K562 (cell line): ENCODE measurements at regions not wholly inside any gene's neighbourhood (a gene's known extent, or its start where the extent isn't known, plus 50 kb on each side); places are given as distances from the start of the nearest gene placed in this dataset.

Experiments used
- CREM ChIP-seq: IDR thresholded peaks from 2 replicates; pipeline ENCODE4 v1.6.1; 2014; ENCODE audit warnings: antibody characterized with exemption, low read depth
- DDX20 ChIP-seq: fragments of 450-650 bp; IDR thresholded peaks from 2 replicates; pipeline ENCODE4 v1.6.1; 2016; ENCODE audit warnings: missing genetic modification characterization, low read depth, mild to moderate bottlenecking, missing compliant biosample characterization, moderate library complexity
- ETV6 ChIP-seq, 3 experiments: fragments of 150-350 bp in 1 of 3; sonication (generic) in 1 of 3; formaldehyde crosslinking in 1 of 3; IDR thresholded peaks; 2 replicates each; pipeline versions ENCODE4 v1.6.1 to v1.8.0; 2014 to 2022; ENCODE audit warnings: borderline replicate concordance in 2 of 3, low read depth in 2 of 3, antibody characterized with exemption in 1 of 3, low read length in 1 of 3, mild to moderate bottlenecking in 1 of 3, missing genetic modification reagents in 1 of 3
- FOSL1 ChIP-seq: fragments of 200-800 bp; sonication (Bioruptor generic); conservative IDR thresholded peaks from 2 replicates; pipeline ENCODE4 v1.6.1; 2016; ENCODE audit warnings: missing genetic modification characterization, missing compliant biosample characterization
- FOXM1 ChIP-seq, 2 experiments: fragments of 450-650 bp in 1 of 2; sonication (generic) in 1 of 2; formaldehyde crosslinking in 1 of 2; IDR thresholded peaks; 2 replicates each; pipeline versions ENCODE4 v1.6.1 to v1.9.0; 2017 to 2022; ENCODE audit warnings: low read depth in 2 of 2, mild to moderate bottlenecking in 2 of 2, missing genetic modification reagents in 1 of 2, moderate library complexity in 1 of 2
- HDAC3 ChIP-seq: fragments of 450-650 bp; IDR thresholded peaks from 2 replicates; pipeline ENCODE4 v1.6.1; 2018; ENCODE audit warnings: borderline replicate concordance, mild to moderate bottlenecking, moderate library complexity; ENCODE audit not compliant: partially characterized antibody
- MED1 ChIP-seq: sonication (generic); formaldehyde crosslinking; IDR thresholded peaks from 2 replicates; pipeline ENCODE4 v1.8.1; 2023; ENCODE audit warnings: missing genetic modification reagents, borderline replicate concordance
- MTA2 ChIP-seq: fragments of 450-650 bp; IDR thresholded peaks from 2 replicates; pipeline ENCODE4 v1.6.1; 2016; ENCODE audit warnings: low read depth
- NFXL1 ChIP-seq: fragments of 450-650 bp; formaldehyde crosslinking; IDR thresholded peaks from 2 replicates; pipeline ENCODE4 v1.4.0; 2021; ENCODE audit warnings: mild to moderate bottlenecking
- ZEB2 ChIP-seq: fragments of 450-650 bp; IDR thresholded peaks from 2 replicates; pipeline ENCODE4 v1.6.1; 2016
- ZNF197 ChIP-seq: fragments of 200-800 bp; sonication (Bioruptor generic); IDR thresholded peaks from 2 replicates; pipeline ENCODE4 v1.6.1; 2016; ENCODE audit warnings: low read depth, missing genetic modification characterization, missing compliant biosample characterization
- ZNF57 ChIP-seq: fragments of 450-650 bp; formaldehyde crosslinking; IDR thresholded peaks from 2 replicates; pipeline ENCODE4 v1.4.0; 2020; ENCODE audit warnings: mild to moderate bottlenecking, moderate library complexity
- ZNF584 ChIP-seq: fragments of 200-800 bp; sonication (Bioruptor generic); IDR thresholded peaks from 2 replicates; pipeline ENCODE4 v1.6.1; 2016; ENCODE audit warnings: low read depth, mild to moderate bottlenecking, missing genetic modification characterization, missing compliant biosample characterization
- TF ChIP-seq, protein P1 (sequence below): fragments of 450-650 bp; IDR thresholded peaks from 2 replicates; pipeline ENCODE4 v1.6.1; 2017; ENCODE audit warnings: antibody characterized with exemption
- TF ChIP-seq, protein P2 (sequence below): fragments of 450-650 bp; IDR thresholded peaks from 2 replicates; pipeline ENCODE4 v1.6.1; 2016; ENCODE audit warnings: mild to moderate bottlenecking
- TF ChIP-seq, protein P3 (sequence below): fragments of 450-650 bp; formaldehyde crosslinking; IDR thresholded peaks from 2 replicates; pipeline ENCODE4 v1.4.0; 2022; ENCODE audit warnings: mild to moderate bottlenecking, moderate library complexity
- TF ChIP-seq, protein P4 (sequence below), 2 experiments: fragments of 450-650 bp in 1 of 2; sonication (generic) in 1 of 2; formaldehyde crosslinking in 1 of 2; IDR thresholded peaks in 1 of 2; conservative IDR thresholded peaks in 1 of 2; 2 replicates each; pipeline versions ENCODE4 v1.6.1 to v1.8.1; 2016 to 2023; ENCODE audit warnings: mild to moderate bottlenecking in 2 of 2, moderate library complexity in 2 of 2, inconsistent platforms in 1 of 2, missing genetic modification reagents in 1 of 2
- TF ChIP-seq, protein P5 (sequence below): fragments of 450-650 bp; formaldehyde crosslinking; IDR thresholded peaks from 2 replicates; pipeline ENCODE4 v1.4.0; 2020; ENCODE audit warnings: mild to moderate bottlenecking, moderate library complexity

DNA sequence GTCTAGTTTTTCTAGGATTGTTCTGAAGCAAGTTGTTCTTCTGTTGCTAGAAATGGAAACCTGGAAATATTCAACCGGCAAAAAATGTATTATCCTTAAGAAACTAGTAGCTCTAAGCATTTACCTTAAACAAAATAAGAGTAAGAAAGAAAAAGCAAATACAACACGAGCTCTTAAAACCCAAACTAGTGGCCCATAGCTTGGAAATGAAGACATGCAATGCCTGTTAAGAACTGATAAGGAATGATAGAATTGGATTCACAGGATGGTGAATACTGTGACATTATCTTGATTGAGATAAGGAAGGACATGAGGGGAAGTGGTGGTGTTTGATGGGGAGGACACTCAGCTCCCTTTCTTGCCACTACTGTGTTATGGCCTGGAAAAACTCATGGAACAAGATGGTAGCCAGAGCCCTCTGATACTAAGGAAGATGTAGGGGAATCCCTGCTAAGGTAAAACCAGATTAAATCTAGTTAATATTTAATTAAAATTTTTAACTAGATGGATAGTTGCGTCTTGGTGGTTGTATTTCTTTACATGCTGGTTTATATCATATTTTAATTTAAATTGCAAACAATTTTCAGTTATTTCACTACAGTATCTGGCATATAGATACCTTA, 193.8 kb downstream of the LPIN1 start (continued):
- TF ChIP-seq, protein P1, sequence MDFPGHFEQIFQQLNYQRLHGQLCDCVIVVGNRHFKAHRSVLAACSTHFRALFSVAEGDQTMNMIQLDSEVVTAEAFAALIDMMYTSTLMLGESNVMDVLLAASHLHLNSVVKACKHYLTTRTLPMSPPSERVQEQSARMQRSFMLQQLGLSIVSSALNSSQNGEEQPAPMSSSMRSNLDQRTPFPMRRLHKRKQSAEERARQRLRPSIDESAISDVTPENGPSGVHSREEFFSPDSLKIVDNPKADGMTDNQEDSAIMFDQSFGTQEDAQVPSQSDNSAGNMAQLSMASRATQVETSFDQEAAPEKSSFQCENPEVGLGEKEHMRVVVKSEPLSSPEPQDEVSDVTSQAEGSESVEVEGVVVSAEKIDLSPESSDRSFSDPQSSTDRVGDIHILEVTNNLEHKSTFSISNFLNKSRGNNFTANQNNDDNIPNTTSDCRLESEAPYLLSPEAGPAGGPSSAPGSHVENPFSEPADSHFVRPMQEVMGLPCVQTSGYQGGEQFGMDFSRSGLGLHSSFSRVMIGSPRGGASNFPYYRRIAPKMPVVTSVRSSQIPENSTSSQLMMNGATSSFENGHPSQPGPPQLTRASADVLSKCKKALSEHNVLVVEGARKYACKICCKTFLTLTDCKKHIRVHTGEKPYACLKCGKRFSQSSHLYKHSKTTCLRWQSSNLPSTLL: no peak
- TF ChIP-seq CREM (peak; percentile 66; the same call in 1 of the 2 replicates), MTA2 (peak; percentile 93), FOXM1 (IDR thresholded peaks at IDR 0.05; ENCODE audit: low read depth) (peak; percentile 86), FOXM1 (CRISPR knock-in tag; IDR thresholded peaks at IDR 0.05; ENCODE audit: low read depth) (no peak), DDX20 (tag) (peak; percentile 69; the same call in 1 of the 2 replicates), FOSL1 (tag) (peak; percentile 56; the same call in 1 of the 2 replicates), ZEB2 (peak; percentile 63; the same call in 1 of the 2 replicates), MED1 (no peak), HDAC3 (peak; percentile 72), NFXL1 (CRISPR knock-in tag) (no peak), ETV6 (IDR thresholded peaks at IDR 0.05; ENCODE audit: borderline replicate concordance in 1 of 2, low read depth in 2 of 2, low read length in 1 of 2) (peak in 1 of 2 experiments; percentile 39; a peak in 1 of 4 replicates), ETV6 (CRISPR knock-in tag; IDR thresholded peaks at IDR 0.05; ENCODE audit: borderline replicate concordance) (no peak), ZNF584 (CRISPR knock-in tag) (peak; percentile 64; the same call in 1 of the 2 replicates), ZNF57 (0 out of 2 replicates have a peak, but pooled peaks have one; percentile 18), ZNF197 (0 out of 2 replicates have a peak, but pooled peaks have one; percentile 43)
- TF ChIP-seq, protein P2, sequence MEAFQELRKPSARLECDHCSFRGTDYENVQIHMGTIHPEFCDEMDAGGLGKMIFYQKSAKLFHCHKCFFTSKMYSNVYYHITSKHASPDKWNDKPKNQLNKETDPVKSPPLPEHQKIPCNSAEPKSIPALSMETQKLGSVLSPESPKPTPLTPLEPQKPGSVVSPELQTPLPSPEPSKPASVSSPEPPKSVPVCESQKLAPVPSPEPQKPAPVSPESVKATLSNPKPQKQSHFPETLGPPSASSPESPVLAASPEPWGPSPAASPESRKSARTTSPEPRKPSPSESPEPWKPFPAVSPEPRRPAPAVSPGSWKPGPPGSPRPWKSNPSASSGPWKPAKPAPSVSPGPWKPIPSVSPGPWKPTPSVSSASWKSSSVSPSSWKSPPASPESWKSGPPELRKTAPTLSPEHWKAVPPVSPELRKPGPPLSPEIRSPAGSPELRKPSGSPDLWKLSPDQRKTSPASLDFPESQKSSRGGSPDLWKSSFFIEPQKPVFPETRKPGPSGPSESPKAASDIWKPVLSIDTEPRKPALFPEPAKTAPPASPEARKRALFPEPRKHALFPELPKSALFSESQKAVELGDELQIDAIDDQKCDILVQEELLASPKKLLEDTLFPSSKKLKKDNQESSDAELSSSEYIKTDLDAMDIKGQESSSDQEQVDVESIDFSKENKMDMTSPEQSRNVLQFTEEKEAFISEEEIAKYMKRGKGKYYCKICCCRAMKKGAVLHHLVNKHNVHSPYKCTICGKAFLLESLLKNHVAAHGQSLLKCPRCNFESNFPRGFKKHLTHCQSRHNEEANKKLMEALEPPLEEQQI: peak; percentile 82; the same call in 1 of the 2 replicates
- TF ChIP-seq, protein P3, sequence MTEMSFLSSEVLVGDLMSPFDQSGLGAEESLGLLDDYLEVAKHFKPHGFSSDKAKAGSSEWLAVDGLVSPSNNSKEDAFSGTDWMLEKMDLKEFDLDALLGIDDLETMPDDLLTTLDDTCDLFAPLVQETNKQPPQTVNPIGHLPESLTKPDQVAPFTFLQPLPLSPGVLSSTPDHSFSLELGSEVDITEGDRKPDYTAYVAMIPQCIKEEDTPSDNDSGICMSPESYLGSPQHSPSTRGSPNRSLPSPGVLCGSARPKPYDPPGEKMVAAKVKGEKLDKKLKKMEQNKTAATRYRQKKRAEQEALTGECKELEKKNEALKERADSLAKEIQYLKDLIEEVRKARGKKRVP (CRISPR knock-in tag): peak; percentile 73
- TF ChIP-seq, protein P4, sequence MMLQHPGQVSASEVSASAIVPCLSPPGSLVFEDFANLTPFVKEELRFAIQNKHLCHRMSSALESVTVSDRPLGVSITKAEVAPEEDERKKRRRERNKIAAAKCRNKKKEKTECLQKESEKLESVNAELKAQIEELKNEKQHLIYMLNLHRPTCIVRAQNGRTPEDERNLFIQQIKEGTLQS (IDR thresholded peaks at IDR 0.05): peak; percentile 43; the same call in 1 of the 2 replicates
- TF ChIP-seq, protein P4 (CRISPR knock-in tag; conservative IDR thresholded peaks at IDR 0.05): no peak
- TF ChIP-seq, protein P5, sequence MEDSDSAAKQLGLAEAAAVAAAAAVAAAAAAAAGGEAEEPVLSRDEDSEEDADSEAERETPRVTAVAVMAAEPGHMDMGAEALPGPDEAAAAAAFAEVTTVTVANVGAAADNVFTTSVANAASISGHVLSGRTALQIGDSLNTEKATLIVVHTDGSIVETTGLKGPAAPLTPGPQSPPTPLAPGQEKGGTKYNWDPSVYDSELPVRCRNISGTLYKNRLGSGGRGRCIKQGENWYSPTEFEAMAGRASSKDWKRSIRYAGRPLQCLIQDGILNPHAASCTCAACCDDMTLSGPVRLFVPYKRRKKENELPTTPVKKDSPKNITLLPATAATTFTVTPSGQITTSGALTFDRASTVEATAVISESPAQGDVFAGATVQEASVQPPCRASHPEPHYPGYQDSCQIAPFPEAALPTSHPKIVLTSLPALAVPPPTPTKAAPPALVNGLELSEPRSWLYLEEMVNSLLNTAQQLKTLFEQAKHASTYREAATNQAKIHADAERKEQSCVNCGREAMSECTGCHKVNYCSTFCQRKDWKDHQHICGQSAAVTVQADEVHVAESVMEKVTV (CRISPR knock-in tag): 0 out of 2 replicates have a peak, but pooled peaks have one; percentile 14
